ENCODE measurements at regions not wholly inside any gene's neighbourhood (a gene's known extent, or its start where the extent isn't known, plus 50 kb on each side); places are given as distances from the start of the nearest gene placed in this dataset.

GRCh38 chr11:98053851-98054250, 966.9 kb upstream of the CNTN5 start:
- no peak for TF ChIP-seq CTCF (IDR thresholded peaks at IDR 0.05; ENCODE audit: extremely low read depth in 1 of 2, insufficient read depth in 1 of 2, low read depth in 1 of 2, low read length in 2 of 2)
- TF ChIP-seq POLR2A (IDR thresholded peaks at IDR 0.05; ENCODE audit: low read depth, low read length): no peak
- no peak for TF ChIP-seq POLR2AphosphoS5 (IDR thresholded peaks at IDR 0.05; ENCODE audit: insufficient read depth, low read depth, low read length)

All from endothelial cell of umbilical vein (primary cell).